GM23338 (cell line): ENCODE measurements at regions not wholly inside any gene's neighbourhood (a gene's known extent, or its start where the extent isn't known, plus 50 kb on each side); places are given as distances from the start of the nearest gene placed in this dataset.
"Not testable (repeated sequence)": the region's sequence is repeated elsewhere in the genome, so short reads cannot be mapped to it uniquely, and the experiment has no call there.

ENCODE experiments used
- ATAC-seq: fragments of 200-7000 bp; cut with Tn5 transposase; 3 replicates; pipeline ENCODE4 v1.9.1; 2020
- DNase-seq: peaks from one replicate; pipeline ENCODE4 v3.0.0-alpha.2; 2015; ENCODE audit warnings: low spot score
- H2AFZ ChIP-seq: fragments of 200-600 bp; sonication (generic); 2 replicates; pipeline ENCODE4 v1.8.0; 2016; ENCODE audit warnings: antibody characterized with exemption, mild to moderate bottlenecking, moderate library complexity
- H3F3A ChIP-seq: fragments of 200-600 bp; sonication (generic); replicated peaks from 2 replicates; pipeline ENCODE4 v1.8.0; 2017; ENCODE audit warnings: antibody characterized with exemption, mixed run types, low read depth
- H3K27ac ChIP-seq: fragments of 200-600 bp; sonication (generic); 2 replicates; pipeline ENCODE4 v1.6.1; 2016; ENCODE audit warnings: low read depth
- H3K27me3 ChIP-seq: fragments of 200-600 bp; sonication (generic); 2 replicates; pipeline ENCODE4 v1.8.0; 2016; ENCODE audit warnings: mild to moderate bottlenecking, mixed run types, moderate library complexity; ENCODE audit not compliant: insufficient read depth
- H3K36me3 ChIP-seq: fragments of 200-600 bp; sonication (generic); 2 replicates; pipeline ENCODE4 v1.8.0; 2016; ENCODE audit warnings: mild to moderate bottlenecking; ENCODE audit not compliant: insufficient read depth
- H3K4me1 ChIP-seq: fragments of 200-600 bp; sonication (generic); 2 replicates; pipeline ENCODE4 v1.8.0; 2016; ENCODE audit warnings: mild to moderate bottlenecking, moderate library complexity; ENCODE audit not compliant: insufficient read depth
- H3K4me2 ChIP-seq: fragments of 200-600 bp; sonication (generic); 2 replicates; pipeline ENCODE4 v1.7.1; 2017; ENCODE audit warnings: mixed run types
- H3K4me3 ChIP-seq: fragments of 200-600 bp; sonication (generic); 2 replicates; pipeline ENCODE4 v1.6.1; 2016; ENCODE audit warnings: mixed run types
- H3K79me2 ChIP-seq: fragments of 200-600 bp; sonication (generic); replicated peaks from 2 replicates; pipeline ENCODE4 v1.8.0; 2017; ENCODE audit warnings: mild to moderate bottlenecking; ENCODE audit not compliant: insufficient read depth
- H3K9me2 ChIP-seq: fragments of 200-600 bp; sonication (generic); 2 replicates; pipeline ENCODE4 v1.8.0; 2017; ENCODE audit not compliant: insufficient read depth
- H4K20me1 ChIP-seq: fragments of 200-600 bp; sonication (generic); replicated peaks from 2 replicates; pipeline ENCODE4 v1.8.0; 2017; ENCODE audit warnings: mild to moderate bottlenecking; ENCODE audit not compliant: insufficient read depth
- H3K27ac Mint-ChIP-seq: 2 replicates; pipeline ENCODE4 v1.8.0; 2020; ENCODE audit warnings: inconsistent platforms, mild to moderate bottlenecking, moderate library complexity, mixed read lengths
- H3K27me3 Mint-ChIP-seq: 3 replicates; pipeline ENCODE4 v1.8.0; 2022; ENCODE audit warnings: low read depth, mild to moderate bottlenecking, moderate library complexity, mixed read lengths, inconsistent platforms; ENCODE audit not compliant: insufficient read depth, poor library complexity
- H3K36me3 Mint-ChIP-seq: 3 replicates; pipeline ENCODE4 v1.8.0; 2021; ENCODE audit warnings: low read depth, mild to moderate bottlenecking, inconsistent platforms, moderate library complexity, mixed read lengths
- H3K4me1 Mint-ChIP-seq: 3 replicates; pipeline ENCODE4 v1.8.0; 2020; ENCODE audit warnings: mild to moderate bottlenecking, inconsistent platforms, mixed read lengths
- H3K4me3 Mint-ChIP-seq: 3 replicates; pipeline ENCODE4 v1.8.0; 2021; ENCODE audit warnings: moderate library complexity, mild to moderate bottlenecking, inconsistent platforms, mixed read lengths
- H3K9me3 Mint-ChIP-seq: 3 replicates; pipeline ENCODE4 v1.8.0; 2020; ENCODE audit warnings: moderate library complexity, mild to moderate bottlenecking, inconsistent platforms, mixed read lengths
- ETS1 ChIP-seq: IDR thresholded peaks from 2 replicates; pipeline ENCODE4 v1.6.1; 2016; ENCODE audit warnings: antibody characterized with exemption
- EZH2 ChIP-seq: fragments of 200-600 bp; sonication (generic); IDR thresholded peaks from one replicate; pipeline ENCODE4 v1.8.0; 2017; ENCODE audit warnings: antibody characterized with exemption, mild to moderate bottlenecking, low read depth; ENCODE audit not compliant: unreplicated experiment
- JUNB ChIP-seq: IDR thresholded peaks from one replicate; pipeline ENCODE4 v1.6.1; 2016; ENCODE audit warnings: antibody characterized with exemption; ENCODE audit not compliant: unreplicated experiment
- REST ChIP-seq: IDR thresholded peaks from one replicate; pipeline ENCODE4 v1.6.1; 2018; ENCODE audit warnings: antibody characterized with exemption; ENCODE audit not compliant: unreplicated experiment
- ZNF114 ChIP-seq: fragments of 250-450 bp; sonication (Bioruptor Pico); IDR thresholded peaks from 2 replicates; pipeline ENCODE4 v1.5.0; 2020; ENCODE audit warnings: mild to moderate bottlenecking, moderate library complexity
- ZNF331 ChIP-seq: fragments of 250-450 bp; sonication (Bioruptor Pico); IDR thresholded peaks from 2 replicates; pipeline ENCODE4 v1.5.0; 2020; ENCODE audit warnings: low read depth, mild to moderate bottlenecking, moderate library complexity
- ZNF462 ChIP-seq: fragments of 250-450 bp; sonication (Bioruptor Pico); IDR thresholded peaks from 2 replicates; pipeline ENCODE4 v1.5.0; 2020; ENCODE audit warnings: mild to moderate bottlenecking, moderate library complexity

- not testable (repeated sequence) for H3K4me3 Mint-ChIP-seq, H4K20me1 ChIP-seq, H2AFZ ChIP-seq, H3F3A ChIP-seq, DNase-seq, H3K4me2 ChIP-seq, H3K27me3 ChIP-seq, H3K27ac Mint-ChIP-seq, H3K27me3 Mint-ChIP-seq, H3K9me3 Mint-ChIP-seq, H3K4me1 Mint-ChIP-seq, ATAC-seq, H3K79me2 ChIP-seq, H3K4me3 ChIP-seq, H3K27ac ChIP-seq, H3K36me3 Mint-ChIP-seq, H3K4me1 ChIP-seq, H3K36me3 ChIP-seq, H3K9me2 ChIP-seq
These were observed 64.5 kb downstream of the UGT2B28 start for GRCh38 chr4:69344786-69345185.

GRCh38 chr4:69348746-69349145 lies 68.5 kb downstream of the UGT2B28 start:
- not testable (repeated sequence) for H3K9me2 ChIP-seq, H3F3A ChIP-seq, H3K36me3 ChIP-seq, H2AFZ ChIP-seq, H3K4me1 Mint-ChIP-seq, H3K9me3 Mint-ChIP-seq, H3K4me1 ChIP-seq, ATAC-seq, H3K4me3 ChIP-seq, H3K27me3 ChIP-seq, H4K20me1 ChIP-seq, H3K4me2 ChIP-seq, H3K27ac ChIP-seq, H3K79me2 ChIP-seq, DNase-seq, H3K4me3 Mint-ChIP-seq, H3K27me3 Mint-ChIP-seq, H3K36me3 Mint-ChIP-seq, H3K27ac Mint-ChIP-seq

- Histone ChIP-seq H3K9me2 (no peaks in the 10 kb centered on the region), H3K27me3 (no peaks in the 10 kb centered on the region), H3K79me2 (no peaks in the 10 kb centered on the region), H3K4me3 (no peak overlapping the region), H3F3A (no peaks in the 10 kb centered on the region), H3K4me2 (no peak overlapping the region), H3K36me3 (no peaks in the 10 kb centered on the region), H2AFZ (no peak overlapping the region), H3K27ac (no peak overlapping the region), H3K4me1 (no peaks in the 10 kb centered on the region), H4K20me1 (no peaks in the 10 kb centered on the region)
- no peaks in the 10 kb centered on the region for H3K4me1 Mint-ChIP-seq
- no peaks in the 10 kb centered on the region for H3K36me3 Mint-ChIP-seq
- DNase-seq: no peak
- no peak overlapping the region for H3K4me3 Mint-ChIP-seq
- peaks cover 1% of the 10 kb centered on the region for H3K27me3 Mint-ChIP-seq
- peaks cover 6% of the 10 kb centered on the region; the same call in 1 of the 3 replicates for H3K9me3 Mint-ChIP-seq
- ATAC-seq: no peak
- no peak overlapping the region for H3K27ac Mint-ChIP-seq
- no peak for TF ChIP-seq ZNF462 (CRISPR knock-in tag)
- TF ChIP-seq ZNF331 (CRISPR knock-in tag): no peak
- TF ChIP-seq EZH2: no peak
- TF ChIP-seq REST: no peak
- TF ChIP-seq JUNB: no peak
- TF ChIP-seq ZNF114 (CRISPR knock-in tag): no peak
- TF ChIP-seq ETS1: no peak
These were observed 80.0 kb downstream of the UGT2B28 start for GRCh38 chr4:69360271-69360670.
